CD8-positive, alpha-beta memory T cell (primary cell): ENCODE measurements at regions not wholly inside any gene's neighbourhood (a gene's known extent, or its start where the extent isn't known, plus 50 kb on each side); places are given as distances from the start of the nearest gene placed in this dataset.
"Not testable (repeated sequence)": the region's sequence is repeated elsewhere in the genome, so short reads cannot be mapped to it uniquely, and the experiment has no call there.

Source experiments
- CTCF ChIA-PET: fragments of 350-600 bp; sonication (Branson Sonifier 250); formaldehyde crosslinking; loops from one replicate; lab custom pipeline; 2021; ENCODE audit warnings: antibody characterized with exemption; lab: Charles Lee
- POLR2A ChIA-PET: fragments of 350-600 bp; sonication (Branson Sonifier 250); formaldehyde crosslinking; loops from one replicate; lab custom pipeline; 2021; ENCODE audit warnings: antibody characterized with exemption; lab: Charles Lee
- DNase-seq, 5 donors: peaks; one replicate each; pipeline versions ENCODE4 v3.0.0 to v3.0.0-alpha.2; 2020 to 2022; ENCODE audit warnings: mixed read lengths in 1 of 5
- H3K27ac ChIP-seq: one replicate; pipeline ENCODE4 v1.7.0; 2013; ENCODE audit warnings: low read depth, mild to moderate bottlenecking, low read length, moderate library complexity
- H3K27me3 ChIP-seq: 2 replicates; pipeline ENCODE4 v1.7.0; 2013; ENCODE audit warnings: low read length, mild to moderate bottlenecking; ENCODE audit not compliant: insufficient read depth, poor library complexity, severe bottlenecking
- H3K36me3 ChIP-seq: 2 replicates; pipeline ENCODE4 v1.7.0; 2013; ENCODE audit warnings: mild to moderate bottlenecking, low read length, moderate library complexity; ENCODE audit not compliant: insufficient read depth
- H3K4me1 ChIP-seq: 2 replicates; pipeline ENCODE4 v1.7.0; 2013; ENCODE audit warnings: mild to moderate bottlenecking, low read length, moderate library complexity; ENCODE audit not compliant: insufficient read depth
- H3K4me3 ChIP-seq: 2 replicates; pipeline ENCODE4 v1.7.0; 2013; ENCODE audit warnings: mild to moderate bottlenecking, low read length
- H3K9me3 ChIP-seq: 2 replicates; pipeline ENCODE4 v1.7.0; 2013; ENCODE audit warnings: mild to moderate bottlenecking, low read length
- H3K27ac Mint-ChIP-seq, 8 donors: one replicate each; pipeline ENCODE4 v1.8.0; 2020 to 2021; ENCODE audit warnings: mixed read lengths in 8 of 8, mild to moderate bottlenecking in 6 of 8, inconsistent platforms in 3 of 8, moderate library complexity in 3 of 8
- H3K27me3 Mint-ChIP-seq, 2 donors: one replicate each; pipeline ENCODE4 v1.8.0; 2020 to 2021; ENCODE audit warnings: mixed read lengths in 2 of 2, mild to moderate bottlenecking in 1 of 2, moderate library complexity in 1 of 2
- H3K36me3 Mint-ChIP-seq, 3 donors: one replicate each; pipeline ENCODE4 v1.8.0; 2020 to 2021; ENCODE audit warnings: mixed read lengths in 3 of 3, inconsistent platforms in 1 of 3, mild to moderate bottlenecking in 1 of 3
- H3K4me1 Mint-ChIP-seq, 3 donors: one replicate each; pipeline ENCODE4 v1.8.0; 2020 to 2021; ENCODE audit warnings: mixed read lengths in 3 of 3, inconsistent platforms in 1 of 3, mild to moderate bottlenecking in 1 of 3
- H3K4me3 Mint-ChIP-seq, 7 donors: one replicate each; pipeline ENCODE4 v1.8.0; 2020 to 2021; ENCODE audit warnings: mixed read lengths in 7 of 7, mild to moderate bottlenecking in 6 of 7, moderate library complexity in 4 of 7, inconsistent platforms in 2 of 7
- H3K9me3 Mint-ChIP-seq, 5 donors: one replicate each; pipeline ENCODE4 v1.8.0; 2020 to 2022; ENCODE audit warnings: mixed read lengths in 5 of 5, mild to moderate bottlenecking in 3 of 5, moderate library complexity in 2 of 5, inconsistent platforms in 1 of 5

DNA sequence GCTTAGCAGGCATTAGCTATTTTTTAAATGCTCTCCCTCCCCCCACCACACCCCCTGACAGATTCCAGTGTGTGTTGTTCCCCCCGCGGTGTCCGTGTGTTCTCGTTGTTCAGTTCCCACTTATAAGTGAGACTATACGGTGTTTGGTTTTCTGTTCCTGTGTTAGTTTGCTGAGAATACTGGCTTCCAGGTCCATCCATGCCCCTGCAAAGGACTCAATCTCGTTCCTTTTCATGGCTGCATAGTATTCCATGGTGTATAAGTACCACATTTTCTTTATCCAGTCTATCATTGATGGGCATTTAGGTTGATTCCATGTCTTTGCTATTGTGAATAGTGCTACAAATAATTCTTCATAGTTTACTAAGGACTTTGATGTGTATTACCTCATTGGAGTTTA lies 97.3 kb upstream of the ZEB2 start:
- POLR2A ChIA-PET, H3K4me1 ChIP-seq, H3K9me3 Mint-ChIP-seq, CTCF ChIA-PET, H3K27me3 ChIP-seq, H3K4me3 Mint-ChIP-seq, H3K27me3 Mint-ChIP-seq, DNase-seq, H3K4me3 ChIP-seq, H3K27ac Mint-ChIP-seq, H3K9me3 ChIP-seq, H3K27ac ChIP-seq, H3K36me3 ChIP-seq: not testable (repeated sequence)
- peaks cover 3 to 10% (median 9%) of the 10 kb centered on the region in 3 donors for H3K4me1 Mint-ChIP-seq
- H3K36me3 Mint-ChIP-seq = peaks cover 0 to 16% (median 0%) of the 10 kb centered on the region in 3 donors

DNA sequence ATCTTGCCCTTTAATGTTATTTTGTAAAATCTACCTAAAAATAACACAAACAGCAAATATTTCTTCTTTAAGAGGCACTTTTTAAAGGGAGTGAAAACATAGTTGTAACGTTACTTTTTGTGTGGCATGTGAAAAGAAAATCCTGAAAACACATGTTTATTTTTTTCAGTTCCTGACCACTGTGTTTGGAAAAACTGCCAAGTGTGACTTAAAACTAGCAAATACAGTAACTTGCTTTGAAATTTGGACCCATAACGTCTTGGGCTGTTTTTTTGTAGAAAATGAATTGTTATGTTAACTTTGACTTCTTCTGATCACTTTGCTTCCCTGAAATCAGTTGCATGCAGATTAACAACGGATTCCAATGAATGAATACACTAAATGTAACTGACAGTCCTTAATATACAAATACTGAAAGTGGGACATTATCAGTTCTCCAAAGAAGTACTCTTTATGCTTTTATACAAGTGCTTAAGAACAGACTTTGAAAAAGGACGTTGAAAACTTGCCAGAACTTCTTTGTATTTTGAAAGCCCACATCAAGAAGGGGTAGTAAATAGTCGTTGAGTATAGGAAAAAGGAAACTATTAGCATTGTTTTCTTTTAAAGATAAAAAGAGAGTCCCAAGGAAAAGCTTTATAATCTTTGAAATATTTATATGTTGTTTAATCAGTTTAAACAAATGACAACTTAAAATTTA lies 96.1 kb upstream of the ZEB2 start:
- Mint-ChIP-seq H3K4me3 (no peak overlapping the region), H3K4me1 (peaks cover 3 to 10% (median 9%) of the 10 kb centered on the region in 3 donors), H3K27ac (no peak overlapping the region), H3K27me3 (peaks cover 0 to 2% of the 10 kb centered on the region in 2 donors), H3K36me3 (peaks cover 0 to 12% (median 0%) of the 10 kb centered on the region in 3 donors), H3K9me3 (peaks cover 0 to 4% (median 4%) of the 10 kb centered on the region in 5 donors)
- Histone ChIP-seq H3K27me3 (no peaks in the 10 kb centered on the region), H3K4me1 (no peaks in the 10 kb centered on the region), H3K9me3 (no peaks in the 10 kb centered on the region), H3K36me3 (no peaks in the 10 kb centered on the region), H3K27ac (no peak overlapping the region), H3K4me3 (no peak overlapping the region)
- ChIA-PET POLR2A (no interaction called here), CTCF (no interaction called here)
- DNase-seq = no peak

DNA sequence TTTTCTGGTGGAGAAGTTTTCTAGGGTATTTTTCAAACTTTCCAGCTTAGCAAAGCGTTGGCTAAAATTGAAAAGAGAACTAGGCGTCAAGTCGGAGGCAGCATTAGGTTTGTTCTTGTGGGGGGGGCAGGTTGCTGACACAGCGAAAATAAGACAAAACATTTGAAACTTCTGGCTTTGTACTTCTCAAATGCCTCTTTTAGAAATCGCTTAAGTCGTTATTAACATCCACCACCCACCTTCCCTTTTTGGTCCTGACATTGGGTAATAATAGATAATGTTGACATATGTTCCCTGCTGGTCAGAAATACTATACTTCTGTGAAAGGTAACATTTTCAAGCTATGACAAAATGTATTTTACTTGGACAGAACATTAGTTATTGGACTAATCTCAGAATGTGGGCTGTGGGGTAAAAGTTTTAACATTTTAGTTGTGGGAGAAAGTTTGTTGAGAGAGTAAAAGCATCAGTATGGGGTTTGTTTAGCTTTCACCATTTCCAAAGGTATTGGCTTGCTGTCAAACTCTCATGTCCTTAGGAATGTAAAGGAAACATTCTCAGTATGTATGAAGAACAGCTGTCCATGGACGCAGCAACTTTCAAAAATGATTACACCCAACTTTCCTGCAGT lies 88.1 kb upstream of the ZEB2 start:
- Histone ChIP-seq H3K36me3 (no peaks in the 10 kb centered on the region), H3K4me1 (no peaks in the 10 kb centered on the region), H3K4me3 (no peak overlapping the region), H3K9me3 (no peaks in the 10 kb centered on the region), H3K27me3 (no peaks in the 10 kb centered on the region), H3K27ac (no peak overlapping the region)
- ChIA-PET CTCF (no interaction called here), POLR2A (no interaction called here)
- H3K36me3 Mint-ChIP-seq = no peaks in the 10 kb centered on the region
- no peak overlapping the region for H3K4me3 Mint-ChIP-seq
- peaks cover 5 to 12% (median 10%) of the 10 kb centered on the region in 3 donors for H3K4me1 Mint-ChIP-seq
- H3K27ac Mint-ChIP-seq = no peak overlapping the region
- H3K9me3 Mint-ChIP-seq = no peaks in the 10 kb centered on the region
- no peak for DNase-seq
- H3K27me3 Mint-ChIP-seq = no peaks in the 10 kb centered on the region

DNA sequence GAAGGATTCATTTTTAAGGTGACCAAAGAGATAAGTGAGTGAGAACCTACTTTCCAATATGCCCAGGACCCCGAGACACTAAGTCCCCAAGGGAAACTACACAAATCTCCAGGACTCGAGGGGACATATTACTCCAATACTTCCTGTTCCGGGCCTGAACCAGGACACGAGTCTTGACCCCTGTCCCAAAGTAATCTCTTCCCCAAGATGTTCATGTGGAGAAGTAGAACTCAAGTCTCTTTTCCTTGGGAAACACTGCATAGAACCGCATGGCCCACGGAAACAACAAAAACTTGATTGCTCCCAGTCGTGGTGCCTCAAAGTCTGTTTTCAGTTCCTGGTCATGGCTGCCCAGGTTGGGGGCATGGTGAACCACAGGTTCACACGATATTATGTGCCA lies 87.2 kb upstream of the ZEB2 start:
- Mint-ChIP-seq H3K36me3 (no peaks in the 10 kb centered on the region), H3K4me3 (no peak overlapping the region), H3K9me3 (no peaks in the 10 kb centered on the region), H3K27me3 (no peaks in the 10 kb centered on the region), H3K4me1 (peaks cover 5 to 12% (median 10%) of the 10 kb centered on the region in 3 donors), H3K27ac (no peak overlapping the region)
- Histone ChIP-seq H3K36me3 (no peaks in the 10 kb centered on the region), H3K4me1 (no peaks in the 10 kb centered on the region), H3K4me3 (no peak overlapping the region), H3K27ac (no peak overlapping the region), H3K27me3 (no peaks in the 10 kb centered on the region), H3K9me3 (no peaks in the 10 kb centered on the region)
- ChIA-PET POLR2A (no interaction called here), CTCF (no interaction called here)
- no peak for DNase-seq

DNA sequence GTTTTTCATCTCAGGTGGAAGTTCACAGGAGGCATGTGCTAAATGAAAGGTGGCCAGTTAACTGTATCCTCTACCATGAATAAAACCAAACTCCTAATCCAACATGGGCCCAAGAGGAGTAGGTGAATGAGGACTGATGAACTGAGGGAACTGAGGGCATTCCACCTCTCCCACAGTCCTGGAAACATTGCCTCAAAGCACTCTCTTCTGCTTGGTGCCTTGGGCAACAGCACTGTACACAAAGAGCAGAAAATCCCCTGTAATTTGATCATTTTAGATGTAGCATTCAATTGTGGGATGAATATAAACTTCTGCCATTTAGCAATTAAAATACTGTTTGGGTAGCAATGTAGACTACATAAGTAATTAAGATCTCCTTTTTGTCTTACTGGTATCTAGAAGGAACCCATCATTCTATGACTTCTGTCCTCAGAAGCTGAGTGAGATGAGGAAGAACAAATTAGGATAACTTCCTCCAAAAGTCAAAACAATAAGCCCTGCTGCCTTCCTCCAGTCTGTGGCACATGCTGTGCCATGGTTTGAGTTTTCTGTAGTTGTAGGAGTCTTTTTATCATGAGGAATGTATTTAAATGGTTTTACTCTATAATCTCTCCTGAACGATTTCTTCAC lies 86.7 kb upstream of the ZEB2 start:
- H3K27ac Mint-ChIP-seq = no peak overlapping the region
- H3K27me3 Mint-ChIP-seq = no peaks in the 10 kb centered on the region
- H3K36me3 Mint-ChIP-seq = no peaks in the 10 kb centered on the region
- ChIA-PET CTCF (no interaction called here), POLR2A (no interaction called here)
- Histone ChIP-seq H3K4me3 (no peak overlapping the region), H3K36me3 (no peaks in the 10 kb centered on the region), H3K27ac (no peak overlapping the region), H3K4me1 (no peaks in the 10 kb centered on the region), H3K27me3 (no peaks in the 10 kb centered on the region), H3K9me3 (no peaks in the 10 kb centered on the region)
- peaks cover 5 to 12% (median 10%) of the 10 kb centered on the region in 3 donors for H3K4me1 Mint-ChIP-seq
- no peak for DNase-seq
- H3K9me3 Mint-ChIP-seq = no peaks in the 10 kb centered on the region
- no peak overlapping the region for H3K4me3 Mint-ChIP-seq

DNA sequence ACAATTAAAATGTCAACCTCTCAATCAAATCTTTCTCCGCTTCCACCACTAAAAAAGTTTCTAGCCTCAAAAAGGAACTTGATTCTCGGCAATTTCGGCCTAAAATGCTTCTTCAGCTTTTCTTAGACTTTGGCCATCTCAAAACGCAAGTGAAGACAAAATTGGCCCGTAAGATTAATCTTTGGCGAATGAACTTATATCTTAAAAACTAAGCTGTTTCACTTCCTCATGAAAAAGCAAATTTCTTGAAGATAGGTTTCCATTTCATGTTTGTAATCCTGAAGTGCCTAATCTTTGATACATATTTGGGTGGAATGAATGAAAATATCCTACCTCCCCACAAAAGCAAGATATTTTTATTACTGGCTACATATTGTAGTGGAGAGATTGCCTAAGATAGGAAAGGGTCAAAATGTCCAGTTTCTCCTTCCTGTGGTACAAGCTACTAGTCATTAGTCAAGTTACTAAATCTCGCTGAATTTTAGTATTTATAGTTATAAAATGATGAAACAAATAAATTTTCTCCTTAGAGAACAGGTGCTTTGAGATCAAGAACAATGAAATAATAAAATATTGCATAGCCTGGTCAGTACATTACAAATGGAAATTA lies 85.4 kb upstream of the ZEB2 start:
- no peak overlapping the region for H3K4me3 ChIP-seq
- DNase-seq = no peak
- H3K27me3 ChIP-seq = no peaks in the 10 kb centered on the region
- H3K27ac Mint-ChIP-seq = no peak overlapping the region
- ChIA-PET POLR2A (no interaction called here), CTCF (no interaction called here)
- H3K27me3 Mint-ChIP-seq = no peaks in the 10 kb centered on the region
- no peak overlapping the region for H3K27ac ChIP-seq
- no peaks in the 10 kb centered on the region for H3K36me3 Mint-ChIP-seq
- H3K36me3 ChIP-seq = no peaks in the 10 kb centered on the region
- no peaks in the 10 kb centered on the region for H3K4me1 ChIP-seq
- H3K4me3 Mint-ChIP-seq = no peak overlapping the region
- H3K9me3 ChIP-seq = no peaks in the 10 kb centered on the region
- H3K4me1 Mint-ChIP-seq = peaks cover 5 to 12% (median 10%) of the 10 kb centered on the region in 3 donors
- H3K9me3 Mint-ChIP-seq = no peaks in the 10 kb centered on the region

DNA sequence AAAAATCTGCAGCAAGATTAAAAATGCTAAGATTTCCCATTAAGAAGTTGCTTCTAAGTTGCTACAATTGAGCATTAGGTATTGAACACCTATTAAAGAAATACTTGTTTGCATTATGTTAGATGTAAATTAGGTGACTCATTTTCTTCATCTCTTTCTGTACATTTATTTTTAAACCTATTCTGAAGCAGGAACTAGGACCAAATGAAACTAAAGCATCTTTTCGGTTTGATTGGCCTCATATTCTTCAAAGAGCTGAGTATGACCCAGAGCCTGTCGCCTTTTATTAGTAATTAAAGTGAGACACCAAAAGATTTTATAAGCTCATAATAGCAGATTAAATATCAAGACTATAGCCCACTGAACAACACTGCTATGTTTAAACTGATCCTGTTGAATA lies 83.4 kb upstream of the ZEB2 start:
- H3K9me3 Mint-ChIP-seq = no peaks in the 10 kb centered on the region
- H3K4me1 Mint-ChIP-seq = peaks cover 17 to 21% (median 17%) of the 10 kb centered on the region in 3 donors
- H3K27me3 Mint-ChIP-seq = no peaks in the 10 kb centered on the region
- Histone ChIP-seq H3K9me3 (no peaks in the 10 kb centered on the region), H3K36me3 (no peaks in the 10 kb centered on the region), H3K4me1 (no peaks in the 10 kb centered on the region), H3K27ac (no peak overlapping the region), H3K4me3 (no peak overlapping the region), H3K27me3 (no peaks in the 10 kb centered on the region)
- CTCF ChIA-PET = no interaction called here
- POLR2A ChIA-PET = no interaction called here
- H3K4me3 Mint-ChIP-seq = no peak overlapping the region
- no peak overlapping the region for H3K27ac Mint-ChIP-seq
- H3K36me3 Mint-ChIP-seq = no peaks in the 10 kb centered on the region
- no peak for DNase-seq

DNA sequence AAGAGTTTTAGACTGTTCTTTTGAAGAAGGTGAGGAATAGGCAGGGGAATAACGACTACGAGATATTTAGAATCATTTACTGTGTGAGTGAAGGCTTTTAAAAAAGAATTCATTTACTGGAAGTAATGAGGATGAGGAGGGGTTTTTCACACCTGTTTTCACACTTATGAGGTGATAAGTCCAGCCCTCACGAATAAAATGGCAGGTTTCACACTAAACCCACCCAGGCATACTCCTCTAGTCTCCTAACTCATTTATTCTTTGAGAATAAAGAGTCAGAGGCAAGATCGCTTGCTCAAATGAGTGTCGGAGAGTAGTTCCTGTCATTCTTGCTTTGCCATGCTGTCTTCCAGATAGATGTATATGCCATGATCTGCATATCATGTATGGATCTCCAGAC lies 79.0 kb upstream of the ZEB2 start:
- Histone ChIP-seq H3K4me3 (peak overlapping the region; percentile 9), H3K9me3 (no peaks in the 10 kb centered on the region), H3K27ac (peak overlapping the region; percentile 46), H3K36me3 (no peaks in the 10 kb centered on the region), H3K27me3 (no peaks in the 10 kb centered on the region), H3K4me1 (peaks cover 4% of the 10 kb centered on the region)
- H3K9me3 Mint-ChIP-seq = peaks cover 0 to 6% (median 0%) of the 10 kb centered on the region in 5 donors
- no peaks in the 10 kb centered on the region for H3K27me3 Mint-ChIP-seq
- ChIA-PET POLR2A (no interaction called here), CTCF (no interaction called here)
- no peaks in the 10 kb centered on the region for H3K36me3 Mint-ChIP-seq
- no peak for DNase-seq
- H3K4me1 Mint-ChIP-seq = peaks cover 32 to 34% (median 34%) of the 10 kb centered on the region in 3 donors
- peak overlapping the region in 2 of 8 donors; percentile 75 to 87 for H3K27ac Mint-ChIP-seq
- H3K4me3 Mint-ChIP-seq = peak overlapping the region in 4 of 7 donors; percentile 9 to 65 (median 42)
